ENCODE measurements at regions not wholly inside any gene's neighbourhood (a gene's known extent, or its start where the extent isn't known, plus 50 kb on each side); places are given as distances from the start of the nearest gene placed in this dataset.

- no peak for TF ChIP-seq YY1 (IDR thresholded peaks at IDR 0.05; ENCODE audit: insufficient read depth, insufficient read length)
- TF ChIP-seq ZNF274 (IDR thresholded peaks at IDR 0.05; ENCODE audit: low read depth, low read length) = no peak
- TF ChIP-seq SUZ12 (IDR thresholded peaks at IDR 0.05; ENCODE audit: extremely low read depth, insufficient read depth, insufficient read length) = no peak
Measured at GRCh38 chr5:61860978-61861377, 445.0 kb upstream of the KIF2A start.

Measured in NT2/D1 (cell line).